ENCODE measurements at regions not wholly inside any gene's neighbourhood (a gene's known extent, or its start where the extent isn't known, plus 50 kb on each side); places are given as distances from the start of the nearest gene placed in this dataset.

- Histone ChIP-seq H3K27me3 (replicated peaks; ENCODE audit: control insufficient read depth, insufficient read depth, low read length) (no peaks in the 10 kb centered on the region), H3K4me3 (replicated peaks; ENCODE audit: low read depth, low read length) (no peak overlapping the region), H3K36me3 (ENCODE audit: control insufficient read depth, insufficient read depth, low read length) (no peaks in the 10 kb centered on the region)
- TF ChIP-seq CTCF (IDR thresholded peaks at IDR 0.05; ENCODE audit: insufficient read depth, low read length, poor library complexity, severe bottlenecking): no peak
- DNase-seq (ENCODE audit: extremely low read depth, insufficient read length): no peak
Observed at GRCh38 chr13:32897296-32897695, 118.9 kb upstream of the KL start.

- no peak for DNase-seq (ENCODE audit: extremely low read depth, insufficient read length)
- Histone ChIP-seq H3K36me3 (ENCODE audit: control insufficient read depth, insufficient read depth, low read length) (no peaks in the 10 kb centered on the region), H3K4me3 (replicated peaks; ENCODE audit: low read depth, low read length) (no peak overlapping the region), H3K27me3 (replicated peaks; ENCODE audit: control insufficient read depth, insufficient read depth, low read length) (no peaks in the 10 kb centered on the region)
- TF ChIP-seq CTCF (IDR thresholded peaks at IDR 0.05; ENCODE audit: insufficient read depth, low read length, poor library complexity, severe bottlenecking): no peak
Observed at GRCh38 chr13:32902029-32902780, 114.0 kb upstream of the KL start.

- Histone ChIP-seq H3K36me3 (ENCODE audit: control insufficient read depth, insufficient read depth, low read length) (no peaks in the 10 kb centered on the region), H3K27me3 (replicated peaks; ENCODE audit: control insufficient read depth, insufficient read depth, low read length) (no peaks in the 10 kb centered on the region), H3K4me3 (replicated peaks; ENCODE audit: low read depth, low read length) (no peak overlapping the region)
- TF ChIP-seq CTCF (IDR thresholded peaks at IDR 0.05; ENCODE audit: insufficient read depth, low read length, poor library complexity, severe bottlenecking): no peak
- DNase-seq (ENCODE audit: extremely low read depth, insufficient read length): no peak
Observed at GRCh38 chr13:32902874-32903273, 113.3 kb upstream of the KL start.

- no peak for TF ChIP-seq CTCF (IDR thresholded peaks at IDR 0.05; ENCODE audit: insufficient read depth, low read length, poor library complexity, severe bottlenecking)
- Histone ChIP-seq H3K27me3 (replicated peaks; ENCODE audit: control insufficient read depth, insufficient read depth, low read length) (no peaks in the 10 kb centered on the region), H3K36me3 (ENCODE audit: control insufficient read depth, insufficient read depth, low read length) (no peaks in the 10 kb centered on the region), H3K4me3 (replicated peaks; ENCODE audit: low read depth, low read length) (no peak overlapping the region)
- no peak for DNase-seq (ENCODE audit: extremely low read depth, insufficient read length)
Observed at GRCh38 chr13:32903720-32904119, 112.5 kb upstream of the KL start.

- DNase-seq (ENCODE audit: extremely low read depth, insufficient read length): no peak
- Histone ChIP-seq H3K27me3 (replicated peaks; ENCODE audit: control insufficient read depth, insufficient read depth, low read length) (no peaks in the 10 kb centered on the region), H3K36me3 (ENCODE audit: control insufficient read depth, insufficient read depth, low read length) (no peaks in the 10 kb centered on the region), H3K4me3 (replicated peaks; ENCODE audit: low read depth, low read length) (no peak overlapping the region)
- no peak for TF ChIP-seq CTCF (IDR thresholded peaks at IDR 0.05; ENCODE audit: insufficient read depth, low read length, poor library complexity, severe bottlenecking)
Observed at GRCh38 chr13:32904266-32904665, 112.0 kb upstream of the KL start.
